Endothelial cell of umbilical vein (primary cell): ENCODE measurements at regions not wholly inside any gene's neighbourhood (a gene's known extent, or its start where the extent isn't known, plus 50 kb on each side); places are given as distances from the start of the nearest gene placed in this dataset.

Source experiments
- BruUV-seq: library from RNA; stranded (reverse); fragments of 400-500 nt; replicated peaks from 2 replicates; lab custom pipeline; 2021; lab: Mats Ljungman, UMichigan
- CTCF ChIA-PET: fragments of 300-600, 350-600 bp; sonication (Branson Sonifier 250); formaldehyde crosslinking; loops from one replicate; lab custom pipeline; 2021; ENCODE audit warnings: antibody characterized with exemption, inconsistent platforms; lab: Charles Lee
- POLR2A ChIA-PET: fragments of 300-600, 350-600 bp; sonication (Branson Sonifier 250); formaldehyde crosslinking; loops from one replicate; lab custom pipeline; 2021; ENCODE audit warnings: antibody characterized with exemption, inconsistent platforms; lab: Charles Lee
- DNase-seq: peaks from one replicate; pipeline ENCODE4 v3.0.0-alpha.2; 2011; ENCODE audit warnings: low read depth, low spot score
- FAIRE-seq: peaks from 2 replicates; lab custom pipeline; 2011; peaks lifted over from hg19 to GRCh38; lab: Jason Lieb, UNC
- H2AFZ ChIP-seq: 2 replicates; pipeline ENCODE4 v1.6.0; 2012; ENCODE audit warnings: low read depth, low read length, control low read depth, inconsistent platforms
- H3K27ac ChIP-seq: 2 replicates; pipeline ENCODE4 v1.5.1; 2011; ENCODE audit warnings: low read depth, mild to moderate bottlenecking, control low read depth, low read length, moderate library complexity; ENCODE audit not compliant: insufficient read depth
- H3K27me3 ChIP-seq, 2 experiments: 2 replicates each; pipeline versions ENCODE4 v1.6.0 to v1.6.1; 2011; ENCODE audit warnings: low read length in 2 of 2, mixed read lengths in 1 of 2; ENCODE audit not compliant: control insufficient read depth in 2 of 2, insufficient read depth in 2 of 2
- H3K36me3 ChIP-seq, 2 experiments: 2 replicates in 1 of 2; 3 replicates in 1 of 2; pipeline ENCODE4 v1.5.1; 2011; ENCODE audit warnings: low read length in 2 of 2, mild to moderate bottlenecking in 1 of 2, moderate library complexity in 1 of 2; ENCODE audit not compliant: control insufficient read depth in 2 of 2, insufficient read depth in 2 of 2; ENCODE audit errors: extremely low read depth in 1 of 2
- H3K4me1 ChIP-seq: 3 replicates; pipeline ENCODE4 v1.5.1; 2011; ENCODE audit warnings: mild to moderate bottlenecking, low read length; ENCODE audit not compliant: control insufficient read depth, insufficient read depth; ENCODE audit errors: extremely low read depth
- H3K4me2 ChIP-seq: 2 replicates; pipeline ENCODE4 v1.6.1; 2011; ENCODE audit warnings: low read length, control low read depth, mixed read lengths; ENCODE audit not compliant: insufficient read depth
- H3K4me3 ChIP-seq, 3 experiments: fragments of 200-600 bp in 1 of 3; sonication (generic), shearing (Covaris generic) in 1 of 3; replicated peaks in 1 of 3; 2 replicates each; pipeline ENCODE4 v1.5.1; 2011 to 2016; ENCODE audit warnings: control low read depth in 3 of 3, low read length in 3 of 3, mild to moderate bottlenecking in 2 of 3, inconsistent platforms in 1 of 3, low read depth in 1 of 3, moderate library complexity in 1 of 3; ENCODE audit not compliant: insufficient read depth in 1 of 3
- H3K79me2 ChIP-seq: 2 replicates; pipeline ENCODE4 v1.6.0; 2012; ENCODE audit warnings: low read length, inconsistent platforms; ENCODE audit not compliant: control insufficient read depth, insufficient read depth
- H3K9ac ChIP-seq: replicated peaks from 2 replicates; pipeline ENCODE3; 2011; ENCODE audit warnings: low read length, control low read depth; ENCODE audit not compliant: insufficient read depth; ENCODE audit errors: extremely low read depth
- H3K9me1 ChIP-seq: replicated peaks from 3 replicates; pipeline ENCODE4 v1.6.0; 2011; ENCODE audit warnings: mild to moderate bottlenecking, low read length; ENCODE audit not compliant: control insufficient read depth, insufficient read depth; ENCODE audit errors: extremely low read depth
- H3K9me3 ChIP-seq: replicated peaks from 2 replicates; pipeline ENCODE4 v1.5.1; 2012; ENCODE audit warnings: low read length, inconsistent platforms; ENCODE audit not compliant: control insufficient read depth, insufficient read depth
- H4K20me1 ChIP-seq: replicated peaks from 2 replicates; pipeline ENCODE3; 2011; ENCODE audit warnings: mild to moderate bottlenecking, low read length; ENCODE audit not compliant: control insufficient read depth, insufficient read depth; ENCODE audit errors: extremely low read depth
- CTCF ChIP-seq, 2 donors: IDR thresholded peaks; 1 replicate in 1 of 2; 2 replicates in 1 of 2; pipeline ENCODE4 v1.5.1; 2011; ENCODE audit warnings: low read length in 2 of 2, mild to moderate bottlenecking in 2 of 2, moderate library complexity in 2 of 2, control low read depth in 1 of 2, inconsistent platforms in 1 of 2, low read depth in 1 of 2; ENCODE audit not compliant: insufficient read depth in 1 of 2; ENCODE audit errors: extremely low read depth in 1 of 2
- EZH2 ChIP-seq: IDR thresholded peaks from 2 replicates; pipeline ENCODE4 v1.6.1; 2012; ENCODE audit warnings: borderline replicate concordance, low read depth, mild to moderate bottlenecking, moderate library complexity, low read length, inconsistent platforms; ENCODE audit not compliant: severe bottlenecking
- GATA2 ChIP-seq: IDR thresholded peaks from 2 replicates; pipeline ENCODE4 v1.7.0; 2011; ENCODE audit warnings: low read depth, mild to moderate bottlenecking, moderate library complexity, mixed read lengths, low read length; ENCODE audit not compliant: insufficient read length, insufficient read depth
- JUN ChIP-seq: IDR thresholded peaks from 2 replicates; pipeline ENCODE4 v1.6.1; 2011; ENCODE audit warnings: borderline replicate concordance, low read depth; ENCODE audit not compliant: insufficient read length, insufficient read depth
- MAX ChIP-seq: IDR thresholded peaks from 2 replicates; pipeline ENCODE4 v1.6.1; 2011; ENCODE audit not compliant: insufficient read depth, insufficient read length
- MYC ChIP-seq: IDR thresholded peaks from one replicate; pipeline ENCODE4 v1.6.1; 2011; ENCODE audit warnings: mild to moderate bottlenecking, low read depth, low read length
- POLR2A ChIP-seq: IDR thresholded peaks from 2 replicates; pipeline ENCODE4 v1.6.1; 2012; ENCODE audit warnings: low read depth, mild to moderate bottlenecking, control low read depth, low read length
- POLR2AphosphoS5 ChIP-seq: IDR thresholded peaks from 2 replicates; pipeline ENCODE4 v1.6.1; 2012; ENCODE audit warnings: low read depth, mild to moderate bottlenecking, control low read depth, low read length, moderate library complexity; ENCODE audit not compliant: insufficient read depth
- dilution Hi-C: fragments of 300-500 bp; cut with MboI; formaldehyde crosslinking; loops from one replicate; pipeline ENCODE4 v1.15.0; 2019; ENCODE audit warnings: low sequenced_read_pairs; ENCODE audit not compliant: extremely low pct_ligation_motif_present
- intact Hi-C: fragments of 100-400 bp; cut with micrococcal nuclease; formaldehyde crosslinking; loops from one replicate; pipeline ENCODE4 v1.10.0; 2022

- CTCF ChIA-PET, result no interaction called here
- POLR2A ChIA-PET, result no interaction called here
- Histone ChIP-seq H3K4me3 (no peak overlapping the region), H3K79me2 (no peaks in the 10 kb centered on the region), H3K9me3 (no peaks in the 10 kb centered on the region), H3K27me3 (no peaks in the 10 kb centered on the region), H3K9me1 (no peaks in the 10 kb centered on the region), H2AFZ (no peak overlapping the region), H3K9ac (no peak overlapping the region), H4K20me1 (no peaks in the 10 kb centered on the region), H3K4me2 (no peak overlapping the region), H3K4me1 (no peaks in the 10 kb centered on the region), H3K27ac (no peak overlapping the region), H3K36me3 (no peaks in the 10 kb centered on the region)
- TF ChIP-seq GATA2 (no peak), MYC (no peak), EZH2 (no peak), POLR2AphosphoS5 (no peak), POLR2A (no peak), MAX (no peak)
- DNase-seq, result no peak
- BruUV-seq, result no TSS peak
- intact Hi-C loops, result no loop called here
- dilution Hi-C loops, result no loop called here
- FAIRE-seq, result no peak
These were observed 937.6 kb upstream of the KCND2 start for GRCh38 chr7:119335405-119335804.

- H3K4me2 ChIP-seq, result no peak overlapping the region
- H3K9me1 ChIP-seq, result no peaks in the 10 kb centered on the region
- H3K79me2 ChIP-seq, result no peaks in the 10 kb centered on the region
- no peak overlapping the region for H3K4me3 ChIP-seq
- dilution Hi-C loops, result no loop called here
- no peak overlapping the region for H2AFZ ChIP-seq
- no peak for TF ChIP-seq POLR2AphosphoS5
- no peak for TF ChIP-seq GATA2
- no peak for TF ChIP-seq CTCF (IDR thresholded peaks at IDR 0.05; ENCODE audit: extremely low read depth in 1 of 2, insufficient read depth in 1 of 2, low read depth in 1 of 2, low read length in 2 of 2)
- TF ChIP-seq MAX, result no peak
- no peak for TF ChIP-seq EZH2
- no peak for TF ChIP-seq JUN
- intact Hi-C loops, result no loop called here
- no peak overlapping the region for H3K27ac ChIP-seq
- POLR2A ChIA-PET, result no interaction called here
- no peak overlapping the region for H3K9ac ChIP-seq
- BruUV-seq, result no TSS peak
- DNase-seq (no peak), FAIRE-seq (no peak)
- H3K4me1 ChIP-seq, result no peaks in the 10 kb centered on the region
- CTCF ChIA-PET, result no interaction called here
- H3K9me3 ChIP-seq, result no peaks in the 10 kb centered on the region
- H3K36me3 ChIP-seq, result no peaks in the 10 kb centered on the region
- no peaks in the 10 kb centered on the region for H4K20me1 ChIP-seq
- no peaks in the 10 kb centered on the region for H3K27me3 ChIP-seq
These were observed 931.2 kb upstream of the KCND2 start for GRCh38 chr7:119341822-119342221.
